H9 (cell line): ENCODE measurements at regions not wholly inside any gene's neighbourhood (a gene's known extent, or its start where the extent isn't known, plus 50 kb on each side); places are given as distances from the start of the nearest gene placed in this dataset.

Experiments used
- DNase-seq: peaks from one replicate; pipeline ENCODE4 v3.0.0-alpha.2; 2017
- H2AFZ ChIP-seq: one replicate; pipeline ENCODE4 v1.6.1; 2013; ENCODE audit warnings: mild to moderate bottlenecking, low read length, control low read depth, moderate library complexity
- H2AK5ac ChIP-seq: 2 replicates; pipeline ENCODE4 v1.6.1; 2013; ENCODE audit warnings: low read length, control low read depth, mixed read lengths; ENCODE audit not compliant: insufficient read length
- H2BK120ac ChIP-seq: one replicate; pipeline ENCODE4 v1.6.1; 2013; ENCODE audit warnings: low read depth, mild to moderate bottlenecking, low read length, control low read depth, inconsistent platforms; ENCODE audit not compliant: poor library complexity, severe bottlenecking
- H2BK12ac ChIP-seq: 2 replicates; pipeline ENCODE4 v1.6.1; 2013; ENCODE audit warnings: low read length, control low read depth, mixed read lengths, low read depth; ENCODE audit not compliant: insufficient read length
- H2BK15ac ChIP-seq: 2 replicates; pipeline ENCODE4 v1.6.1; 2013; ENCODE audit warnings: low read depth, low read length, control low read depth
- H2BK20ac ChIP-seq: one replicate; pipeline ENCODE4 v1.6.1; 2013; ENCODE audit warnings: low read depth, mild to moderate bottlenecking, low read length, control low read depth, inconsistent platforms; ENCODE audit not compliant: poor library complexity, severe bottlenecking
- H2BK5ac ChIP-seq: 2 replicates; pipeline ENCODE4 v1.6.1; 2013; ENCODE audit warnings: low read length, control low read depth, mixed read lengths; ENCODE audit not compliant: insufficient read length
- H3K14ac ChIP-seq: 2 replicates; pipeline ENCODE4 v1.6.1; 2013; ENCODE audit warnings: low read length, control low read depth; ENCODE audit not compliant: insufficient read depth
- H3K18ac ChIP-seq: 2 replicates; pipeline ENCODE4 v1.6.1; 2013; ENCODE audit warnings: low read depth, mild to moderate bottlenecking, mixed read lengths, low read length, control low read depth; ENCODE audit not compliant: insufficient read length
- H3K23ac ChIP-seq: 2 replicates; pipeline ENCODE4 v1.6.1; 2013; ENCODE audit warnings: low read length, control low read depth, mixed read lengths, low read depth; ENCODE audit not compliant: insufficient read length
- H3K23me2 ChIP-seq: 2 replicates; pipeline ENCODE4 v1.6.1; 2013; ENCODE audit warnings: low read depth, mild to moderate bottlenecking, mixed read lengths, low read length, control low read depth; ENCODE audit not compliant: insufficient read length, poor library complexity, severe bottlenecking
- H3K27ac ChIP-seq: 2 replicates; pipeline ENCODE4 v1.5.1; 2013; ENCODE audit warnings: low read length, control low read depth, mixed read lengths, low read depth; ENCODE audit not compliant: insufficient read length
- H3K27me3 ChIP-seq: 2 replicates; pipeline ENCODE4 v1.6.1; 2013; ENCODE audit warnings: low read length, control low read depth, inconsistent platforms; ENCODE audit not compliant: insufficient read depth
- H3K4ac ChIP-seq: 2 replicates; pipeline ENCODE4 v1.6.1; 2013; ENCODE audit warnings: low read depth, mild to moderate bottlenecking, control low read depth, inconsistent platforms, low read length, moderate library complexity
- H3K4me1 ChIP-seq: 2 replicates; pipeline ENCODE4 v1.6.1; 2013; ENCODE audit warnings: low read length, control low read depth, inconsistent platforms; ENCODE audit not compliant: insufficient read depth
- H3K4me2 ChIP-seq: 2 replicates; pipeline ENCODE4 v1.6.1; 2013; ENCODE audit warnings: low read length, control low read depth, mixed read lengths; ENCODE audit not compliant: insufficient read length, insufficient read depth
- H3K56ac ChIP-seq: 2 replicates; pipeline ENCODE4 v1.6.1; 2013; ENCODE audit warnings: low read depth, mild to moderate bottlenecking, mixed read lengths, low read length, control low read depth; ENCODE audit not compliant: insufficient read length
- H3K79me1 ChIP-seq: 2 replicates; pipeline ENCODE4 v1.6.1; 2013; ENCODE audit warnings: low read depth, mild to moderate bottlenecking, moderate library complexity, low read length, control low read depth, inconsistent platforms; ENCODE audit not compliant: insufficient read depth, poor library complexity, severe bottlenecking
- H3K79me2 ChIP-seq: 2 replicates; pipeline ENCODE4 v1.6.1; 2013; ENCODE audit warnings: low read length, control low read depth, inconsistent platforms; ENCODE audit not compliant: insufficient read depth
- H3K9ac ChIP-seq: 2 replicates; pipeline ENCODE4 v1.6.1; 2013; ENCODE audit warnings: low read length, control low read depth, mixed read lengths; ENCODE audit not compliant: insufficient read length; ENCODE audit errors: extremely low read depth
- H3K9me3 ChIP-seq: one replicate; pipeline ENCODE4 v1.6.1; 2013; ENCODE audit warnings: low read depth, low read length, inconsistent platforms; ENCODE audit not compliant: control insufficient read depth
- H3T11ph ChIP-seq: one replicate; pipeline ENCODE4 v1.6.1; 2013; ENCODE audit warnings: mild to moderate bottlenecking, low read length, control low read depth, inconsistent platforms
- H4K20me1 ChIP-seq: one replicate; pipeline ENCODE4 v1.6.1; 2013; ENCODE audit not compliant: control insufficient read depth, insufficient read length, insufficient read depth
- H4K5ac ChIP-seq: 2 replicates; pipeline ENCODE4 v1.6.1; 2013; ENCODE audit warnings: low read depth, mild to moderate bottlenecking, mixed read lengths, low read length, control low read depth; ENCODE audit not compliant: insufficient read length
- H4K8ac ChIP-seq: replicated peaks from 2 replicates; pipeline ENCODE4 v1.6.1; 2013; ENCODE audit warnings: low read length, control low read depth, mixed read lengths, low read depth; ENCODE audit not compliant: insufficient read length
- H4K91ac ChIP-seq: 2 replicates; pipeline ENCODE4 v1.6.1; 2013; ENCODE audit warnings: low read depth, mild to moderate bottlenecking, moderate library complexity, mixed read lengths, low read length, control low read depth; ENCODE audit not compliant: insufficient read length
- H3K27ac Mint-ChIP-seq, 3 experiments: 2 replicates in 2 of 3; 3 replicates in 1 of 3; pipeline ENCODE4 v1.8.0; 2020 to 2021; ENCODE audit warnings: mixed read lengths in 3 of 3, mild to moderate bottlenecking in 1 of 3, moderate library complexity in 1 of 3
- H3K27me3 Mint-ChIP-seq: 2 replicates; pipeline ENCODE4 v1.8.0; 2021; ENCODE audit warnings: low read depth, mild to moderate bottlenecking, moderate library complexity, mixed read lengths
- H3K36me3 Mint-ChIP-seq, 3 experiments: 2 replicates in 2 of 3; 3 replicates in 1 of 3; pipeline ENCODE4 v1.8.0; 2020 to 2021; ENCODE audit warnings: low read depth in 3 of 3, mixed read lengths in 3 of 3; ENCODE audit not compliant: insufficient read depth in 1 of 3
- H3K4me1 Mint-ChIP-seq, 2 experiments: 2 replicates each; pipeline ENCODE4 v1.8.0; 2020; ENCODE audit warnings: mixed read lengths in 2 of 2
- H3K4me3 Mint-ChIP-seq, 2 experiments: 2 replicates in 1 of 2; 3 replicates in 1 of 2; pipeline ENCODE4 v1.8.0; 2020 to 2021; ENCODE audit warnings: mild to moderate bottlenecking in 2 of 2, mixed read lengths in 2 of 2, moderate library complexity in 1 of 2
- H3K9me3 Mint-ChIP-seq, 2 experiments: 2 replicates in 1 of 2; 3 replicates in 1 of 2; pipeline ENCODE4 v1.8.0; 2020; ENCODE audit warnings: mild to moderate bottlenecking in 2 of 2, mixed read lengths in 2 of 2, moderate library complexity in 1 of 2
- WGBS: extraction: QIAGEN DNeasy Blood & Tissue Kit; methylation state at CpG from one replicate; pipeline ENCODE4 v1.1.7; 2013; ENCODE audit warnings: missing lambda C conversion rate, low lambda C conversion rate, mixed read lengths; ENCODE audit not compliant: insufficient read length; ENCODE audit errors: extremely low coverage; 5-methylcytosine and 5-hydroxymethylcytosine counted together
- TF ChIP-seq, protein P1 (sequence below): fragments of 200-600 bp; sonication (generic); conservative IDR thresholded peaks from 3 replicates; pipeline ENCODE4 v1.8.0; 2021; ENCODE audit warnings: antibody characterized with exemption, mild to moderate bottlenecking

DNA sequence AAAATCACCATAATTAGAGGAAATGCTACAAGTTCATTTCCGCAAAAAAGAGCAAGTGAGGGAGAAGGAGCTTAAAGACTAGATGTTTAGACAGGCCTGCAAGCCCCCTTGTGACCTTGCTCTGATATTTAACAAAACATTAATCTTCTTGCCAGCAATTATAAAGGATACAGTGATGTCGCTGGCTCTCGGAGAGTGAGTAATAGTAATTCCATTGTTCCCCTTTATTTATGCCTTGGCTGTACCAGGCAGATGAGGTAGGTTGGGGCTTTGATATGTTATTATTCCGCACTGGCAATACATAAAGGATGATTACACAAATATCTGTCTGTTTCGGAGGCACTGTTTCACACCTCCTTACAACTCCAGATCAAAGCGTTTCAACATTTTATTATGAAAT, 204.8 kb upstream of the SALL1 start:
- Histone ChIP-seq H3K4me2 (no peak overlapping the region), H2BK5ac (no peak overlapping the region), H2AFZ (no peak overlapping the region), H3K9ac (no peak overlapping the region), H3K27ac (no peak overlapping the region), H3K56ac (no peak overlapping the region), H3K9me3 (no peaks in the 10 kb centered on the region), H3K14ac (no peak overlapping the region), H2BK15ac (no peak overlapping the region), H4K91ac (no peak overlapping the region), H2BK20ac (no peak overlapping the region), H3K4me1 (no peaks in the 10 kb centered on the region), H2BK12ac (no peak overlapping the region), H3K4ac (no peak overlapping the region), H2AK5ac (no peak overlapping the region), H3K23me2 (no peaks in the 10 kb centered on the region), H3K79me2 (no peaks in the 10 kb centered on the region), H3K79me1 (no peaks in the 10 kb centered on the region), H4K5ac (no peak overlapping the region), H2BK120ac (no peak overlapping the region), H4K8ac (no peak overlapping the region), H3K18ac (no peak overlapping the region), H3K27me3 (no peaks in the 10 kb centered on the region), H3T11ph (no peak overlapping the region), H3K23ac (no peak overlapping the region), H4K20me1 (no peaks in the 10 kb centered on the region)
- H3K4me1 Mint-ChIP-seq = peaks cover 60 to 63% of the 10 kb centered on the region in 2 experiments
- H3K27ac Mint-ChIP-seq = no peak overlapping the region
- WGBS = no CpG with 5 or more reads among the region's 6 CpGs
- no peak overlapping the region for H3K4me3 Mint-ChIP-seq
- no peaks in the 10 kb centered on the region; a peak in 1 of 7 replicates for H3K36me3 Mint-ChIP-seq
- no peaks in the 10 kb centered on the region for H3K9me3 Mint-ChIP-seq
- H3K27me3 Mint-ChIP-seq = peaks cover 1% of the 10 kb centered on the region; the same call in 1 of the 2 replicates
- DNase-seq = no peak
- TF ChIP-seq, protein P1, sequence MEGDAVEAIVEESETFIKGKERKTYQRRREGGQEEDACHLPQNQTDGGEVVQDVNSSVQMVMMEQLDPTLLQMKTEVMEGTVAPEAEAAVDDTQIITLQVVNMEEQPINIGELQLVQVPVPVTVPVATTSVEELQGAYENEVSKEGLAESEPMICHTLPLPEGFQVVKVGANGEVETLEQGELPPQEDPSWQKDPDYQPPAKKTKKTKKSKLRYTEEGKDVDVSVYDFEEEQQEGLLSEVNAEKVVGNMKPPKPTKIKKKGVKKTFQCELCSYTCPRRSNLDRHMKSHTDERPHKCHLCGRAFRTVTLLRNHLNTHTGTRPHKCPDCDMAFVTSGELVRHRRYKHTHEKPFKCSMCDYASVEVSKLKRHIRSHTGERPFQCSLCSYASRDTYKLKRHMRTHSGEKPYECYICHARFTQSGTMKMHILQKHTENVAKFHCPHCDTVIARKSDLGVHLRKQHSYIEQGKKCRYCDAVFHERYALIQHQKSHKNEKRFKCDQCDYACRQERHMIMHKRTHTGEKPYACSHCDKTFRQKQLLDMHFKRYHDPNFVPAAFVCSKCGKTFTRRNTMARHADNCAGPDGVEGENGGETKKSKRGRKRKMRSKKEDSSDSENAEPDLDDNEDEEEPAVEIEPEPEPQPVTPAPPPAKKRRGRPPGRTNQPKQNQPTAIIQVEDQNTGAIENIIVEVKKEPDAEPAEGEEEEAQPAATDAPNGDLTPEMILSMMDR = no peak
